OCI-LY1 (cell line): ENCODE measurements at regions not wholly inside any gene's neighbourhood (a gene's known extent, or its start where the extent isn't known, plus 50 kb on each side); places are given as distances from the start of the nearest gene placed in this dataset.

ENCODE experiments used
- CTCF ChIP-seq: fragments of 200-600 bp; sonication (generic), shearing (Covaris generic); IDR thresholded peaks from 2 replicates; pipeline ENCODE4 v1.5.1; 2017; ENCODE audit warnings: mild to moderate bottlenecking, antibody characterized with exemption, low read length, moderate library complexity, mixed read lengths
- EZH2 ChIP-seq: fragments of 200-600 bp; sonication (generic), shearing (Covaris generic); IDR thresholded peaks from 2 replicates; pipeline ENCODE4 v1.8.0; 2017; ENCODE audit warnings: borderline replicate concordance, mixed run types, mild to moderate bottlenecking, antibody characterized with exemption, low read length, moderate library complexity, mixed read lengths

GRCh38 chr14:101078892-101079221 is 175.3 kb upstream of the RTL1 start:
- TF ChIP-seq CTCF (no peak), EZH2 (no peak)
